ENCODE measurements at regions not wholly inside any gene's neighbourhood (a gene's known extent, or its start where the extent isn't known, plus 50 kb on each side); places are given as distances from the start of the nearest gene placed in this dataset.

- Histone ChIP-seq H3K4ac (ENCODE audit: low read depth, low read length) (no peak overlapping the region), H2BK20ac (ENCODE audit: low read depth, low read length, poor library complexity, severe bottlenecking) (no peak overlapping the region), H2AFZ (ENCODE audit: low read length) (no peak overlapping the region), H3K79me1 (ENCODE audit: insufficient read depth, low read depth, low read length, poor library complexity, severe bottlenecking) (no peaks in the 10 kb centered on the region), H2BK120ac (ENCODE audit: low read depth, low read length, poor library complexity, severe bottlenecking) (no peak overlapping the region), H2AK5ac (ENCODE audit: insufficient read length, low read length) (no peak overlapping the region), H4K20me1 (ENCODE audit: control insufficient read depth, insufficient read depth, insufficient read length) (no peaks in the 10 kb centered on the region), H2BK5ac (ENCODE audit: insufficient read length, low read length) (no peak overlapping the region), H3K56ac (ENCODE audit: insufficient read length, low read depth, low read length) (no peak overlapping the region), H3K27me3 (ENCODE audit: insufficient read depth, low read length) (no peaks in the 10 kb centered on the region), H3T11ph (ENCODE audit: low read length) (no peak overlapping the region), H2BK15ac (ENCODE audit: low read depth, low read length) (no peak overlapping the region), H4K5ac (ENCODE audit: insufficient read length, low read depth, low read length) (no peak overlapping the region), H4K91ac (ENCODE audit: insufficient read length, low read depth, low read length) (no peak overlapping the region), H3K23me2 (ENCODE audit: insufficient read length, low read depth, low read length, poor library complexity, severe bottlenecking) (no peaks in the 10 kb centered on the region), H3K4me1 (ENCODE audit: insufficient read depth, low read length) (no peaks in the 10 kb centered on the region), H3K9ac (ENCODE audit: extremely low read depth, insufficient read length, low read length) (no peak overlapping the region), H3K27ac (ENCODE audit: insufficient read length, low read depth, low read length) (no peak overlapping the region), H3K4me2 (ENCODE audit: insufficient read depth, insufficient read length, low read length) (no peak overlapping the region), H2BK12ac (ENCODE audit: insufficient read length, low read depth, low read length) (no peak overlapping the region), H3K14ac (ENCODE audit: insufficient read depth, low read length) (no peak overlapping the region), H3K9me3 (ENCODE audit: control insufficient read depth, low read depth, low read length) (no peaks in the 10 kb centered on the region), H3K79me2 (ENCODE audit: insufficient read depth, low read length) (no peaks in the 10 kb centered on the region), H3K23ac (ENCODE audit: insufficient read length, low read depth, low read length) (no peak overlapping the region), H4K8ac (replicated peaks; ENCODE audit: insufficient read length, low read depth, low read length) (no peak overlapping the region), H3K18ac (ENCODE audit: insufficient read length, low read depth, low read length) (no peak overlapping the region)
- Mint-ChIP-seq H3K4me3 (no peak overlapping the region), H3K4me1 (peaks cover 3 to 5% of the 10 kb centered on the region in 2 experiments; a peak in 2 of 4 replicates), H3K36me3 (ENCODE audit: insufficient read depth in 1 of 3, low read depth in 3 of 3) (no peaks in the 10 kb centered on the region), H3K9me3 (no peaks in the 10 kb centered on the region), H3K27ac (no peak overlapping the region), H3K27me3 (ENCODE audit: low read depth) (peaks cover 2% of the 10 kb centered on the region; the same call in 1 of the 2 replicates)
- no CpG with 5 or more reads among the region's 3 CpGs for WGBS (ENCODE audit: extremely low coverage, insufficient read length, low lambda C conversion rate)
- no peak for TF ChIP-seq CTCF (conservative IDR thresholded peaks at IDR 0.05)
- DNase-seq: no peak
These were observed 480.5 kb downstream of the CDH11 start for GRCh38 chr16:64641343-64641742.

All from H9 (cell line).